NCI-H2227 treated with DMSO at 0.1 percent for 48 hours (cell line): ENCODE measurements at regions not wholly inside any gene's neighbourhood (a gene's known extent, or its start where the extent isn't known, plus 50 kb on each side); places are given as distances from the start of the nearest gene placed in this dataset.

ENCODE experiments used
- DNase-seq: peaks from one replicate; lab custom pipeline; 2025; lab: John Stamatoyannopoulos, UW

- no peak for DNase-seq
These were observed 293.7 kb upstream of the SULF2 start for GRCh38 chr20:48079028-48079427.

- DNase-seq = no peak
These were observed 291.5 kb upstream of the SULF2 start for GRCh38 chr20:48076747-48077146.

GRCh38 chr20:48076247-48076646, 291.0 kb upstream of the SULF2 start:
- no peak for DNase-seq

DNA sequence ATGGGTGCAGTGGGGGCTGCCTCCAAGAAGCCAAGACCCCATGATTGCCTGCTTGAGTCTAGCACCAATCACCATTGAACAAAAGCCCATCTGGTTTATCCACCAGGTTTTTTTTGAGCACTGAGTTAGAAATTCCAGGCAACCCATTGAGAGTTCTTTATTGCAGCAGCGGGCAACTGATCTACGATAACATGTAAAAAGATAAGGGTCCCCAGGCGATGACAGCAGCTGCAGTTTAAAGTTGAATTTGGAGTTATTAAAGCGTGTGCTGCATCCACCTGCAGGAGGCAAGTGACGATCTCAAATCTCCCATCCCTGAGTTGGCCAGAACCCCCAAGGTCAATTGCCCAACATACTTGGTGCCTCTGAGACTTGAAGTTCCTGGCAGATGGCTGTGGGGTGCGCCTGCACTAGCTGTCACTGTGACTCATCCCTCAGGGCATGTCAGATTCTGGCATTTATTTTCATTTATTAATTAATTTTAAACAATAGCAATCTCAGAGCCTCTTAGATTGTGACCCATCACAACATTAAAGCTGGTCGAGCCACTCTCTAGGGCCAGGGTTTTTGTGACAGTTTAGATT, 290.4 kb upstream of the SULF2 start:
- no peak for DNase-seq

DNA sequence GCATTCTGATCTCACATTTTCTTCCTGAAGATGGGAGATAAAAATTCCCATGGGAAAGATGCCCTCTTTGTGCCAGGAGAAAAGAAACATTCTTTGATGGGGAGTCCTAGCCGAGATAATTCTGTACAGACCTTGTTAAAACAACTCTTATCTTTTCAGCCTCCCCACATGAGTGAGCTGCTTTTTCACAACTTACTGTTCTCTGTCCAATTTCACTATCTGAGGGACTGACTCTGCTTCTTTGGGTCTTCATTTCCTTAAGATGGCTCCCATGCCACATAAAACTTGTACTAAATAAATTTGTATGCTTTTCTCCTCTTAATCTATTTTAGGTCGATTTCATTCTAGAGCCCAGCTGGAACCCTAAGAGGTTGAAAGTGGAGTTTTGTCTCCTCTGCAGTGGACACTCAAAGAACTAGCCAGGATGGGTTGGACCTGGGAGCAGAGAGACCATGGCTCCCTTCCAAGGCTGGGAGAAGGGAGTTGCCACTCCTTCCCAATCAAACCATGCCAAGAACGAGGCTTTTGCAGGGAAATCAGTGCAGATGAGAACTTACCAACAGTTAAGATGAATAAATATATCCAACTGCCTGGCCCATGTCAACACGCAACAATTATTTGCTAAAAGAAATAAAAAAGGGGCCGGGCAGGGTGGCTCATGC, 285.8 kb upstream of the SULF2 start:
- DNase-seq = no peak

- DNase-seq = no peak
These were observed 284.3 kb upstream of the SULF2 start for GRCh38 chr20:48069596-48069995.

- DNase-seq = no peak
These were observed 281.6 kb upstream of the SULF2 start for GRCh38 chr20:48066851-48067250.

GRCh38 chr20:48066246-48066645, 281.0 kb upstream of the SULF2 start:
- DNase-seq = no peak

GRCh38 chr20:48065833-48066232, 280.6 kb upstream of the SULF2 start:
- no peak for DNase-seq

DNA sequence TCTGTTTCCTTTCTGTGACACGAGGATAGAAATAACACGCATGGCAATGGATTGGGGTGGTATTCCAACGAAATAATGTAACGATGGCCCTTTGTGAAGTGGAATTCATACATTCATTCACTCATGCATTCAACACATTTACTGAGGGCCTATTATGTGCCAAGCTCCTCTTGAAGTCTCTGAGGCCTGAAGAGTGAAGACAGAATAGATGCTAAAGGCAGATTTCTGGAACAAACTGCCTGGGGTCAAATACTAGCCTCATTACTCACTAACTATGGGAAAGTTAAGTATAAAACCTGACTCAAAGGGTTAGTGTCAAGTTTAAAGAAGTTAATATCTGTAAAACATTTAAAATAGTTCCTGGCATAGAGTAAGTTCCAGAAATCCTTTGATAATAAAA, 279.6 kb upstream of the SULF2 start:
- no peak for DNase-seq

GRCh38 chr20:48060841-48061720, 275.8 kb upstream of the SULF2 start:
- no peak for DNase-seq

GRCh38 chr20:48058611-48059559, 273.6 kb upstream of the SULF2 start:
- DNase-seq = no peak

DNA sequence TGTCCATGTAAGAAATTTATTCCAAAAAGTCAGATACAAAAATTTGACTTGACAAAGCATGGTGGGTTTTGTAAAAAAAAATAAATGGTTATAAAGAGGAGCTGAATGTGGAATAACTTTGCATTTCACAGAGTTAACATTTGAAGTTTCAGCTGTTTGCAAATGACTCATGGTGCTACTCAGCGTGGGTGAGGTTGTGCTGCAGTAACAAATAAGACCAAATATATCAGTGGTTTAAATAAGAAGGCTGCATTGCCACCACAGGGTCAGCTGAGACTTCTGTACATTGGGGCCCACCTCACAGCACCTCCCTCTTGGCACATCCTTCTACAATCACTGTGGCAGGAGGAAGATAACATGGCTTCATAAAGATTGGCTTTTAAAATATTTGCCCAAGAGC, 272.5 kb upstream of the SULF2 start:
- DNase-seq = no peak

DNA sequence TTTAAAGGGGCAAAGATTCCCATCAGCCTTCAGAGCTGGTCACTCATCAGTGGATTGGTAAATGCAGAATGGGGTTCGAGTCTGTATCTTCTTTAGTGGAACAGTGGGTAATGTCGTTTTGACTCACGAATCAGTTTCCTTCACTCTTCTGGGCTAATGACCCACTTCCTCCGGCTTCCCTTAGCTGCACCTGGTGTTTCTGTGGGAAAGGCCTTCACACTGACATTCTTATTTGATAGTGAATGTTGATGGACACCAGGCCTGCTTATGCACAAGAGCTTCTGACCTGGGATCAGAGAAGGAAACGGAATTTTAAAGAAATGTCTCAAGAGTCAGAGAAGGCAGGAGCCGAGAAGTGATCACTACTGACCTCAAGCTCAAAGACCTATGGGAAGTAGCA, 272.0 kb upstream of the SULF2 start:
- no peak for DNase-seq

GRCh38 chr20:48056218-48056617, 270.9 kb upstream of the SULF2 start:
- DNase-seq = no peak

DNA sequence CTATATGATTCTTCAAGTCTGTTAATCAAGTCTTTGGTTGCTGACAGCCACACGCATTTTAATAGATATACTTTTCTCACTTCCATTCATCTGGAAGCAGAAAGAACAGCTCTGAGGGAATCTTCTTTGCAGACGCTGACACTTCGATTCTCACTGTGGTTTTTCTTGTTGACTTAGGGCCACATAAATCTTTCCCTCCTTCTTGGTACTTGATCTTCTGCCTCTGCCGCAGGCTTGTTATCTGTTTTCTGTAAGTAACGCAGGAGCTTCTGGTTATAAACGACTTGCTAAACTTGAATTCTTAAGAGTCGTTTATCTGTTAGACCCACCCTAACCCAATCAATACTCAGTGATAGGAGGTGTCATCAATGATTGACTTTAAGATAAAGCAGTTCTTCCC, 268.8 kb upstream of the SULF2 start:
- DNase-seq = no peak

- DNase-seq = no peak
These were observed 267.2 kb upstream of the SULF2 start for GRCh38 chr20:48052475-48052835.

GRCh38 chr20:48051794-48052474, 266.7 kb upstream of the SULF2 start:
- DNase-seq = no peak

GRCh38 chr20:48049641-48050040, 264.4 kb upstream of the SULF2 start:
- no peak for DNase-seq

DNA sequence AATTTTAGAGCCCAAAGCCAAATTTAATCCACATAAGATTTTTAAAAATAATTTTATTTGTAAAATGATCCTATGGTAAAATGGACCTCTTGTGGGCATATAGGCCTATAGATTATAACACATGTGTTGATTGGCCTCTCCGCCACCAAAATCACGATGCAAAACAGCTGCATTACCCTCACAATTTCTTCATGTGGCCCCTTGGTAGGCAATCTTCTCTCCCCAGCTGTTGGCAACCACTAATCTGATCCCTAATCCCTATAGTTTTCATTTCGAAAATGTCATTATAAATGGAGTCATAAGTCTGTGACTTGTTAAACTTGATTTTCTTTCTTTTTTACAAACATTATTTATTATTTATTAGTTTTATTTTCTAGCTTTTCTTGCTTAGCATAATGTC, 263.9 kb upstream of the SULF2 start:
- DNase-seq = no peak

GRCh38 chr20:48047447-48047846, 262.2 kb upstream of the SULF2 start:
- no peak for DNase-seq

GRCh38 chr20:48042628-48043027, 257.3 kb upstream of the SULF2 start:
- no peak for DNase-seq
